ENCODE measurements at regions not wholly inside any gene's neighbourhood (a gene's known extent, or its start where the extent isn't known, plus 50 kb on each side); places are given as distances from the start of the nearest gene placed in this dataset.

DNA sequence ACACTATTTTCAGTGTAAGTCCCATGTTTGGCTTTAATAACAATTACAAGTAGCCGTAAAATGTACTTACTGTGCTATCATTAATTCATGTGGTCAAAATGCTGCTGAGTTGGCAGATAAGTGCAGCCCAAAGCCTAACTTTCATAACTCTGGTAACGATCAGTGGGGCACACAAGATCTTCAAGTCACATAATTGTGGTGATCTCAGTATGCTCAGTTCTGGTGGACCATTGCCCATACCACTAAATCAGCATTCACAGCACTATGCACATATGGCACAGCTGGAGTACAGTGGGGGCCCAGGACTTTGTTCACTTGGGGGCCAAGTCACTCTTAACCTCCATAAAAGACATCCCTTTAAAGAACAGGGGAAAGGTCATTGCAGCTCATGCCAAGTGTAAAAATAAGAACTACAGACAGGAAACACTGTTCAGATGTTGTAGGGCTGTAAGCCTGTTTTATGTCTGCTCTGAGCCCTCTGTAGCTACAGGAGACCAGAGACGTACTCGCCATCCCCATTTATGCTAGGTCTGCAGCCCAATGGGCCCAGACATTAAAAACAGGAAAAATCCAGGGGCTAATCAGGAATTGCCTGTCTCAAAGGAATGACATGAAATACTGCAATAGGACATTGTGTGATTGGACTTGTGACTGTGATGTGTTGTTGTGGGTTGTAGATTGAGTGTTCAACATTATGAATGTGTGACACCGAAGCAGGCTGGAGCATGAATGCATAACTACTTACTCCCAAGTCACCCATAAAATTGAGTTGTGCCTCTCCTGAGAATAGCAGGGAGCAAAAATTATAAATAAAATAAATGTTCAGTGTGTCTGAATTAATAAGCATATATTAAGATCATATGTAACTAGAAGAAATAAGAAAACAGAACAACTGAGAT lies 282.5 kb upstream of the EPHA3 start:
- Histone ChIP-seq H3K27ac (ENCODE audit: low read depth, low read length, poor library complexity, severe bottlenecking) (no peak overlapping the region), H3K4me1 (ENCODE audit: insufficient read depth, low read length, severe bottlenecking) (no peaks in the 10 kb centered on the region), H3K4me2 (ENCODE audit: low read length) (no peak overlapping the region), H3K9me3 (ENCODE audit: low read length) (no peaks in the 10 kb centered on the region), H3K4me3 (ENCODE audit: low read depth, low read length, poor library complexity, severe bottlenecking) (no peak overlapping the region), H3K9me2 (ENCODE audit: low read depth, low read length) (no peaks in the 10 kb centered on the region), H3K9ac (ENCODE audit: low read length) (no peak overlapping the region), H4K20me1 (ENCODE audit: insufficient read depth, low read length) (no peaks in the 10 kb centered on the region), H3F3A (ENCODE audit: insufficient read depth, low read length) (no peaks in the 10 kb centered on the region), H3K27me3 (ENCODE audit: insufficient read depth, low read length) (no peaks in the 10 kb centered on the region), H2AFZ (ENCODE audit: low read length) (no peak overlapping the region), H3K79me2 (ENCODE audit: insufficient read depth, low read length) (no peaks in the 10 kb centered on the region), H3K36me3 (ENCODE audit: insufficient read depth, low read length) (no peaks in the 10 kb centered on the region)
- TF ChIP-seq, protein P1, sequence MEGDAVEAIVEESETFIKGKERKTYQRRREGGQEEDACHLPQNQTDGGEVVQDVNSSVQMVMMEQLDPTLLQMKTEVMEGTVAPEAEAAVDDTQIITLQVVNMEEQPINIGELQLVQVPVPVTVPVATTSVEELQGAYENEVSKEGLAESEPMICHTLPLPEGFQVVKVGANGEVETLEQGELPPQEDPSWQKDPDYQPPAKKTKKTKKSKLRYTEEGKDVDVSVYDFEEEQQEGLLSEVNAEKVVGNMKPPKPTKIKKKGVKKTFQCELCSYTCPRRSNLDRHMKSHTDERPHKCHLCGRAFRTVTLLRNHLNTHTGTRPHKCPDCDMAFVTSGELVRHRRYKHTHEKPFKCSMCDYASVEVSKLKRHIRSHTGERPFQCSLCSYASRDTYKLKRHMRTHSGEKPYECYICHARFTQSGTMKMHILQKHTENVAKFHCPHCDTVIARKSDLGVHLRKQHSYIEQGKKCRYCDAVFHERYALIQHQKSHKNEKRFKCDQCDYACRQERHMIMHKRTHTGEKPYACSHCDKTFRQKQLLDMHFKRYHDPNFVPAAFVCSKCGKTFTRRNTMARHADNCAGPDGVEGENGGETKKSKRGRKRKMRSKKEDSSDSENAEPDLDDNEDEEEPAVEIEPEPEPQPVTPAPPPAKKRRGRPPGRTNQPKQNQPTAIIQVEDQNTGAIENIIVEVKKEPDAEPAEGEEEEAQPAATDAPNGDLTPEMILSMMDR (IDR thresholded peaks at IDR 0.05; ENCODE audit: low read length) = no peak
- no peak for TF ChIP-seq EZH2 (IDR thresholded peaks at IDR 0.05; ENCODE audit: borderline replicate concordance, low read length)

DNA sequence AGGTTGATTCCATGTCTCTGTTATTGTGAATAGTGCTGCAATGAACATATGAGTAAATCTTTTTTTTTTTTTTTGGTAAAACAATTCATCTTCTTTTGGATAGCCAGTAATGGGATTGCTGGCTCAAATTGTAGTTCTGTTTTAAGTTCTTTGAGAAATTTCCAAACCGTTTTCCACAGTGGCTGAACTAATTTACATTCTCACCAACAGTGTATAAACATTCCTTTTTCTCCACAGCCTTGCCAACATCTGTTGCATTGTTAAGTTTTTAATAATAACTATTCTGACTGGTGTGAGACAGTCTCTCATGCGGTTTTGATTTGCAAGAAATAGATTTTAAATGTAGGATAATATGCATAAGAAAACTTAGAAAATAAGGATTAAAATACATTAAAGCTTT lies 279.0 kb upstream of the EPHA3 start:
- H3K4me2 ChIP-seq (ENCODE audit: low read length) = no peak overlapping the region
- H4K20me1 ChIP-seq (ENCODE audit: insufficient read depth, low read length) = no peaks in the 10 kb centered on the region
- no peak overlapping the region for H2AFZ ChIP-seq (ENCODE audit: low read length)
- no peaks in the 10 kb centered on the region for H3K36me3 ChIP-seq (ENCODE audit: insufficient read depth, low read length)
- H3F3A ChIP-seq (ENCODE audit: insufficient read depth, low read length) = no peaks in the 10 kb centered on the region
- no peaks in the 10 kb centered on the region for H3K9me2 ChIP-seq (ENCODE audit: low read depth, low read length)
- no peaks in the 10 kb centered on the region for H3K27me3 ChIP-seq (ENCODE audit: insufficient read depth, low read length)
- H3K27ac ChIP-seq (ENCODE audit: low read depth, low read length, poor library complexity, severe bottlenecking) = no peak overlapping the region
- no peaks in the 10 kb centered on the region for H3K9me3 ChIP-seq (ENCODE audit: low read length)
- H3K4me1 ChIP-seq (ENCODE audit: insufficient read depth, low read length, severe bottlenecking) = no peaks in the 10 kb centered on the region
- H3K9ac ChIP-seq (ENCODE audit: low read length) = no peak overlapping the region
- H3K4me3 ChIP-seq (ENCODE audit: low read depth, low read length, poor library complexity, severe bottlenecking) = no peak overlapping the region
- TF ChIP-seq, protein P1 (IDR thresholded peaks at IDR 0.05; ENCODE audit: low read length) = no peak
- no peak for TF ChIP-seq EZH2 (IDR thresholded peaks at IDR 0.05; ENCODE audit: borderline replicate concordance, low read length)
- H3K79me2 ChIP-seq (ENCODE audit: insufficient read depth, low read length) = no peaks in the 10 kb centered on the region

DNA sequence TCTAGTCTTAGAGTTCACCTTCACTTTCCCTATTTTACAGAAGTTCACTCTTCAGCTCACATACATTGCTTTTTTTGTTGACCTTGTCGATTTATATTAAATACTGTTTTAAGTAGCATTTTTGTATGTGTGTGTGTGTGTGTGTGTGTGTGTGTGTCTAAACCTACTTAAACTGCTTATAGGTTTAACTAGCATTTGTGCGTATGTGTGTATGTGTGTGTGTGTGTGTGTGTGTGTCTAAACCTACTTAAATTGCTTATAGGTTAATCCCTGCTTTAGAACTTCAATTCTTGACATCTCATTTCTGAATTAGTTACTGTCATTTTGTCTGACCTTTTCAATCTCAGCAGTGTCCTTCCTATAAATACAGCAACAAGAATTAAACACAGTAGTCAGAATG lies 254.8 kb upstream of the EPHA3 start:
- no peak overlapping the region for H3K9ac ChIP-seq (ENCODE audit: low read length)
- H3K9me2 ChIP-seq (ENCODE audit: low read depth, low read length) = no peaks in the 10 kb centered on the region
- H3K4me2 ChIP-seq (ENCODE audit: low read length) = no peak overlapping the region
- no peaks in the 10 kb centered on the region for H4K20me1 ChIP-seq (ENCODE audit: insufficient read depth, low read length)
- no peaks in the 10 kb centered on the region for H3K27me3 ChIP-seq (ENCODE audit: insufficient read depth, low read length)
- H3K9me3 ChIP-seq (ENCODE audit: low read length) = no peaks in the 10 kb centered on the region
- H3K36me3 ChIP-seq (ENCODE audit: insufficient read depth, low read length) = no peaks in the 10 kb centered on the region
- H3K27ac ChIP-seq (ENCODE audit: low read depth, low read length, poor library complexity, severe bottlenecking) = no peak overlapping the region
- no peaks in the 10 kb centered on the region for H3K79me2 ChIP-seq (ENCODE audit: insufficient read depth, low read length)
- TF ChIP-seq, protein P1 (IDR thresholded peaks at IDR 0.05; ENCODE audit: low read length) = no peak
- TF ChIP-seq EZH2 (IDR thresholded peaks at IDR 0.05; ENCODE audit: borderline replicate concordance, low read length) = no peak
- no peak overlapping the region for H3K4me3 ChIP-seq (ENCODE audit: low read depth, low read length, poor library complexity, severe bottlenecking)
- H2AFZ ChIP-seq (ENCODE audit: low read length) = no peak overlapping the region
- no peaks in the 10 kb centered on the region for H3K4me1 ChIP-seq (ENCODE audit: insufficient read depth, low read length, severe bottlenecking)
- no peaks in the 10 kb centered on the region for H3F3A ChIP-seq (ENCODE audit: insufficient read depth, low read length)

Data from OCI-LY1 (cell line).